ENCODE measurements at regions not wholly inside any gene's neighbourhood (a gene's known extent, or its start where the extent isn't known, plus 50 kb on each side); places are given as distances from the start of the nearest gene placed in this dataset.

DNA sequence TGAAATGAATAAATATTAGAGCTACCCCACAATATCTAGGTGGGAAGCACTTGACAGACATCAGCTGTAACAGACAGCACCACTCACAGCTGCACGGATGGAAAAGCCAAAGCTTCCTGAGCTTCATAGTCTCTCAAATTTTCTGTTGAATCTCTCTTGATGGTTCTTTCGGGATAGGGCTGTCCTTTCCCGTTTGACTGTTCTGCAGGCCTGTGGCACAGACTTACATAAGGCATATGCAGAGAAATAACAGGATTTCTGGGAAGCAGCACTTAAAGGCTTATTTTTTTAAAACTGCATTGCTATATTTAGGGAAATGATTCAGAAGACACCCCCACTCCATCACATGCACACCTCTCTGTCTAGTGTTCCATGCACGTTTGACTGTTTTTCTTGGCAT, 77.5 kb downstream of the ZNF648 start:
- Mint-ChIP-seq H3K9me3 (peaks cover 9% of the 10 kb centered on the region), H3K4me1 (peaks cover 25% of the 10 kb centered on the region), H3K36me3 (0 out of 2 replicates have a peak, but pooled peaks cover 5% of the 10 kb centered on the region), H3K27ac (no peak overlapping the region), H3K27me3 (ENCODE audit: low read depth) (no peaks in the 10 kb centered on the region), H3K4me3 (no peak overlapping the region)
- ChIA-PET POLR2A (no interaction called here), CTCF (no interaction called here)
- DNase-seq (ENCODE audit: low spot score) (no peak), ATAC-seq (no peak)
- TF ChIP-seq ZNF396 (CRISPR knock-in tag; IDR thresholded peaks at IDR 0.05; ENCODE audit: borderline replicate concordance) (no peak), ATF3 (CRISPR knock-in tag; conservative IDR thresholded peaks at IDR 0.05) (no peak), NR1H2 (CRISPR knock-in tag; IDR thresholded peaks at IDR 0.05) (no peak), OVOL2 (CRISPR knock-in tag; IDR thresholded peaks at IDR 0.05; ENCODE audit: borderline replicate concordance) (no peak)
- TF ChIP-seq, protein P1, sequence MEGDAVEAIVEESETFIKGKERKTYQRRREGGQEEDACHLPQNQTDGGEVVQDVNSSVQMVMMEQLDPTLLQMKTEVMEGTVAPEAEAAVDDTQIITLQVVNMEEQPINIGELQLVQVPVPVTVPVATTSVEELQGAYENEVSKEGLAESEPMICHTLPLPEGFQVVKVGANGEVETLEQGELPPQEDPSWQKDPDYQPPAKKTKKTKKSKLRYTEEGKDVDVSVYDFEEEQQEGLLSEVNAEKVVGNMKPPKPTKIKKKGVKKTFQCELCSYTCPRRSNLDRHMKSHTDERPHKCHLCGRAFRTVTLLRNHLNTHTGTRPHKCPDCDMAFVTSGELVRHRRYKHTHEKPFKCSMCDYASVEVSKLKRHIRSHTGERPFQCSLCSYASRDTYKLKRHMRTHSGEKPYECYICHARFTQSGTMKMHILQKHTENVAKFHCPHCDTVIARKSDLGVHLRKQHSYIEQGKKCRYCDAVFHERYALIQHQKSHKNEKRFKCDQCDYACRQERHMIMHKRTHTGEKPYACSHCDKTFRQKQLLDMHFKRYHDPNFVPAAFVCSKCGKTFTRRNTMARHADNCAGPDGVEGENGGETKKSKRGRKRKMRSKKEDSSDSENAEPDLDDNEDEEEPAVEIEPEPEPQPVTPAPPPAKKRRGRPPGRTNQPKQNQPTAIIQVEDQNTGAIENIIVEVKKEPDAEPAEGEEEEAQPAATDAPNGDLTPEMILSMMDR (IDR thresholded peaks at IDR 0.05), result no peak

- no peak for TF ChIP-seq ZNF121 (CRISPR knock-in tag; IDR thresholded peaks at IDR 0.05)
- TF ChIP-seq, protein P2, sequence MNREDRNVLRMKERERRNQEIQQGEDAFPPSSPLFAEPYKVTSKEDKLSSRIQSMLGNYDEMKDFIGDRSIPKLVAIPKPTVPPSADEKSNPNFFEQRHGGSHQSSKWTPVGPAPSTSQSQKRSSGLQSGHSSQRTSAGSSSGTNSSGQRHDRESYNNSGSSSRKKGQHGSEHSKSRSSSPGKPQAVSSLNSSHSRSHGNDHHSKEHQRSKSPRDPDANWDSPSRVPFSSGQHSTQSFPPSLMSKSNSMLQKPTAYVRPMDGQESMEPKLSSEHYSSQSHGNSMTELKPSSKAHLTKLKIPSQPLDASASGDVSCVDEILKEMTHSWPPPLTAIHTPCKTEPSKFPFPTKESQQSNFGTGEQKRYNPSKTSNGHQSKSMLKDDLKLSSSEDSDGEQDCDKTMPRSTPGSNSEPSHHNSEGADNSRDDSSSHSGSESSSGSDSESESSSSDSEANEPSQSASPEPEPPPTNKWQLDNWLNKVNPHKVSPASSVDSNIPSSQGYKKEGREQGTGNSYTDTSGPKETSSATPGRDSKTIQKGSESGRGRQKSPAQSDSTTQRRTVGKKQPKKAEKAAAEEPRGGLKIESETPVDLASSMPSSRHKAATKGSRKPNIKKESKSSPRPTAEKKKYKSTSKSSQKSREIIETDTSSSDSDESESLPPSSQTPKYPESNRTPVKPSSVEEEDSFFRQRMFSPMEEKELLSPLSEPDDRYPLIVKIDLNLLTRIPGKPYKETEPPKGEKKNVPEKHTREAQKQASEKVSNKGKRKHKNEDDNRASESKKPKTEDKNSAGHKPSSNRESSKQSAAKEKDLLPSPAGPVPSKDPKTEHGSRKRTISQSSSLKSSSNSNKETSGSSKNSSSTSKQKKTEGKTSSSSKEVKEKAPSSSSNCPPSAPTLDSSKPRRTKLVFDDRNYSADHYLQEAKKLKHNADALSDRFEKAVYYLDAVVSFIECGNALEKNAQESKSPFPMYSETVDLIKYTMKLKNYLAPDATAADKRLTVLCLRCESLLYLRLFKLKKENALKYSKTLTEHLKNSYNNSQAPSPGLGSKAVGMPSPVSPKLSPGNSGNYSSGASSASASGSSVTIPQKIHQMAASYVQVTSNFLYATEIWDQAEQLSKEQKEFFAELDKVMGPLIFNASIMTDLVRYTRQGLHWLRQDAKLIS (CRISPR knock-in tag; IDR thresholded peaks at IDR 0.05; ENCODE audit: borderline replicate concordance), result no peak
- TF ChIP-seq AR (CRISPR knock-in tag; IDR thresholded peaks at IDR 0.05), result no peak
- TF ChIP-seq USF2 (CRISPR knock-in tag; IDR thresholded peaks at IDR 0.05), result no peak
- TF ChIP-seq RORB (CRISPR knock-in tag; IDR thresholded peaks at IDR 0.05), result no peak
- TF ChIP-seq, protein P3, sequence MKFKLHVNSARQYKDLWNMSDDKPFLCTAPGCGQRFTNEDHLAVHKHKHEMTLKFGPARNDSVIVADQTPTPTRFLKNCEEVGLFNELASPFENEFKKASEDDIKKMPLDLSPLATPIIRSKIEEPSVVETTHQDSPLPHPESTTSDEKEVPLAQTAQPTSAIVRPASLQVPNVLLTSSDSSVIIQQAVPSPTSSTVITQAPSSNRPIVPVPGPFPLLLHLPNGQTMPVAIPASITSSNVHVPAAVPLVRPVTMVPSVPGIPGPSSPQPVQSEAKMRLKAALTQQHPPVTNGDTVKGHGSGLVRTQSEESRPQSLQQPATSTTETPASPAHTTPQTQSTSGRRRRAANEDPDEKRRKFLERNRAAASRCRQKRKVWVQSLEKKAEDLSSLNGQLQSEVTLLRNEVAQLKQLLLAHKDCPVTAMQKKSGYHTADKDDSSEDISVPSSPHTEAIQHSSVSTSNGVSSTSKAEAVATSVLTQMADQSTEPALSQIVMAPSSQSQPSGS (CRISPR knock-in tag; IDR thresholded peaks at IDR 0.05; ENCODE audit: borderline replicate concordance, low read depth), result no peak
- TF ChIP-seq, protein P4, sequence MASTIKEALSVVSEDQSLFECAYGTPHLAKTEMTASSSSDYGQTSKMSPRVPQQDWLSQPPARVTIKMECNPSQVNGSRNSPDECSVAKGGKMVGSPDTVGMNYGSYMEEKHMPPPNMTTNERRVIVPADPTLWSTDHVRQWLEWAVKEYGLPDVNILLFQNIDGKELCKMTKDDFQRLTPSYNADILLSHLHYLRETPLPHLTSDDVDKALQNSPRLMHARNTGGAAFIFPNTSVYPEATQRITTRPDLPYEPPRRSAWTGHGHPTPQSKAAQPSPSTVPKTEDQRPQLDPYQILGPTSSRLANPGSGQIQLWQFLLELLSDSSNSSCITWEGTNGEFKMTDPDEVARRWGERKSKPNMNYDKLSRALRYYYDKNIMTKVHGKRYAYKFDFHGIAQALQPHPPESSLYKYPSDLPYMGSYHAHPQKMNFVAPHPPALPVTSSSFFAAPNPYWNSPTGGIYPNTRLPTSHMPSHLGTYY (CRISPR knock-in tag; IDR thresholded peaks at IDR 0.05), result no peak
- TF ChIP-seq RELA (CRISPR knock-in tag; IDR thresholded peaks at IDR 0.05; ENCODE audit: borderline replicate concordance), result no peak
- TF ChIP-seq CREB1 (CRISPR knock-in tag; IDR thresholded peaks at IDR 0.05), result no peak
- TF ChIP-seq, protein P5, sequence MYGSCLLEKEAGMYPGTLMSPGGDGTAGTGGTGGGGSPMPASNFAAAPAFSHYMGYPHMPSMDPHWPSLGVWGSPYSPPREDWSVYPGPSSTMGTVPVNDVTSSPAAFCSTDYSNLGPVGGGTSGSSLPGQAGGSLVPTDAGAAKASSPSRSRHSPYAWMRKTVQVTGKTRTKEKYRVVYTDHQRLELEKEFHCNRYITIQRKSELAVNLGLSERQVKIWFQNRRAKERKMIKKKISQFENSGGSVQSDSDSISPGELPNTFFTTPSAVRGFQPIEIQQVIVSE (CRISPR knock-in tag; IDR thresholded peaks at IDR 0.05; ENCODE audit: borderline replicate concordance), result no peak
- ChIA-PET POLR2A (no interaction called here), CTCF (no interaction called here)
- peaks cover 12% of the 10 kb centered on the region; the same call in 1 of the 2 replicates for H3K36me3 Mint-ChIP-seq
- no peak overlapping the region for H3K27ac Mint-ChIP-seq
- peaks cover 28% of the 10 kb centered on the region for H3K9me3 Mint-ChIP-seq
- no peaks in the 10 kb centered on the region for H3K27me3 Mint-ChIP-seq (ENCODE audit: low read depth)
- no peak for DNase-seq (ENCODE audit: low spot score)
- H3K4me3 Mint-ChIP-seq, result no peak overlapping the region
- ATAC-seq, result no peak
- H3K4me1 Mint-ChIP-seq, result peaks cover 19% of the 10 kb centered on the region
Measured at GRCh38 chr1:181981821-181982220, 79.7 kb downstream of the ZNF648 start.

Measured in WTC11 (cell line).